ENCODE measurements at regions not wholly inside any gene's neighbourhood (a gene's known extent, or its start where the extent isn't known, plus 50 kb on each side); places are given as distances from the start of the nearest gene placed in this dataset.
A peak's percentile ranks its signal among the peaks of the same experiment; 100 is the strongest.
"Not testable (repeated sequence)": the region's sequence is repeated elsewhere in the genome, so short reads cannot be mapped to it uniquely, and the experiment has no call there.

GRCh38 chr5:99773290-99773689, 761.9 kb upstream of the FAM174A start:
- no peak for DNase-seq (ENCODE audit: low read depth in 2 of 2)
- H3K4me3 ChIP-seq (replicated peaks in 1 of 2; ENCODE audit: low read depth in 2 of 2, low read length in 2 of 2): no peak overlapping the region

GRCh38 chr5:99771296-99771695, 763.9 kb upstream of the FAM174A start:
- H3K4me3 ChIP-seq (replicated peaks in 1 of 2; ENCODE audit: low read depth in 2 of 2, low read length in 2 of 2): no peak overlapping the region
- no peak for TF ChIP-seq CTCF (IDR thresholded peaks at IDR 0.05; ENCODE audit: low read depth, low read length)
- peak in 1 of 2 donors; percentile 0 for DNase-seq (ENCODE audit: low read depth in 2 of 2)

More at GRCh38 chr5:99773290-99773689, 761.9 kb upstream of the FAM174A start:
- no peak for TF ChIP-seq CTCF (IDR thresholded peaks at IDR 0.05; ENCODE audit: low read depth, low read length)

GRCh38 chr5:99765011-99765410, 770.2 kb upstream of the FAM174A start:
- no peak for DNase-seq (ENCODE audit: low read depth in 2 of 2)
- no peak for TF ChIP-seq CTCF (IDR thresholded peaks at IDR 0.05; ENCODE audit: low read depth, low read length)
- no peak overlapping the region for H3K4me3 ChIP-seq (replicated peaks in 1 of 2; ENCODE audit: low read depth in 2 of 2, low read length in 2 of 2)

GRCh38 chr5:99763021-99763774, 772.0 kb upstream of the FAM174A start:
- no peak for TF ChIP-seq CTCF (IDR thresholded peaks at IDR 0.05; ENCODE audit: low read depth, low read length)
- DNase-seq (ENCODE audit: low read depth in 2 of 2): no peak
- H3K4me3 ChIP-seq (replicated peaks in 1 of 2; ENCODE audit: low read depth in 2 of 2, low read length in 2 of 2): no peak overlapping the region

- DNase-seq (ENCODE audit: low read depth in 2 of 2): no peak
- TF ChIP-seq CTCF (IDR thresholded peaks at IDR 0.05; ENCODE audit: low read depth, low read length): no peak
Measured at GRCh38 chr5:99747342-99747741, 787.8 kb upstream of the FAM174A start.

GRCh38 chr5:99733146-99733545, 802.0 kb upstream of the FAM174A start:
- DNase-seq (ENCODE audit: low read depth in 2 of 2); H3K4me3 ChIP-seq (replicated peaks in 1 of 2; ENCODE audit: low read depth in 2 of 2, low read length in 2 of 2): not testable (repeated sequence)

More at GRCh38 chr5:99747342-99747741, 787.8 kb upstream of the FAM174A start:
- no peak overlapping the region for H3K4me3 ChIP-seq (replicated peaks in 1 of 2; ENCODE audit: low read depth in 2 of 2, low read length in 2 of 2)

GRCh38 chr5:99730653-99731052, 801.8 kb upstream of the CHD1 start:
- not testable (repeated sequence) for DNase-seq (ENCODE audit: low read depth in 2 of 2)

GRCh38 chr5:99724732-99725290, 796.0 kb upstream of the CHD1 start:
- TF ChIP-seq CTCF (IDR thresholded peaks at IDR 0.05; ENCODE audit: low read depth, low read length): no peak
- no peak overlapping the region for H3K4me3 ChIP-seq (replicated peaks in 1 of 2; ENCODE audit: low read depth in 2 of 2, low read length in 2 of 2)
- no peak for DNase-seq (ENCODE audit: low read depth in 2 of 2)

More at GRCh38 chr5:99730653-99731052, 801.8 kb upstream of the CHD1 start:
- not testable (repeated sequence) for H3K4me3 ChIP-seq (replicated peaks in 1 of 2; ENCODE audit: low read depth in 2 of 2, low read length in 2 of 2)

All from cardiac fibroblast (primary cell).